ENCODE measurements at regions not wholly inside any gene's neighbourhood (a gene's known extent, or its start where the extent isn't known, plus 50 kb on each side); places are given as distances from the start of the nearest gene placed in this dataset.

GRCh38 chr10:83562381-83562780, 576.9 kb upstream of the GHITM start:
- Histone ChIP-seq H3K4me3 (replicated peaks in 1 of 2; ENCODE audit: low read depth in 1 of 2, low read length in 2 of 2) (no peak overlapping the region), H3K27ac (ENCODE audit: low read depth, low read length) (no peak overlapping the region), H3K9me3 (ENCODE audit: control insufficient read depth in 1 of 2, insufficient read depth in 1 of 2, low read depth in 1 of 2, low read length in 2 of 2) (peaks cover 11 to 19% of the 10 kb centered on the region in 2 experiments; a peak in 2 of 4 replicates), H3K79me2 (ENCODE audit: insufficient read depth, low read length) (no peaks in the 10 kb centered on the region), H3K9me2 (ENCODE audit: insufficient read depth) (no peaks in the 10 kb centered on the region), H3K27me3 (ENCODE audit: insufficient read depth, low read length) (no peaks in the 10 kb centered on the region), H3K4me1 (ENCODE audit: control insufficient read depth in 1 of 2, insufficient read depth in 2 of 2, low read length in 2 of 2) (no peaks in the 10 kb centered on the region), H4K20me1 (ENCODE audit: insufficient read depth) (no peaks in the 10 kb centered on the region), H2AFZ (ENCODE audit: low read depth, low read length, poor library complexity, severe bottlenecking) (no peak overlapping the region), H3K4me2 (ENCODE audit: low read length) (no peak overlapping the region), H3K9ac (ENCODE audit: low read length) (no peak overlapping the region), H3K36me3 (ENCODE audit: control insufficient read depth in 1 of 2, insufficient read depth in 2 of 2, low read length in 2 of 2) (no peaks in the 10 kb centered on the region)
- POLR2A ChIA-PET: no interaction called here
- intact Hi-C loops (cut with micrococcal nuclease): no loop called here
- ATAC-seq (no peak), DNase-seq (ENCODE audit: low read depth, low spot score) (no peak)
- CTCF ChIA-PET: no interaction called here
- TF ChIP-seq POLR2AphosphoS5 (IDR thresholded peaks at IDR 0.05; ENCODE audit: low read depth, low read length): no peak
- TF ChIP-seq POLR2A (IDR thresholded peaks at IDR 0.05; ENCODE audit: borderline replicate concordance, extremely low read depth, insufficient read depth, insufficient read length): no peak
- TF ChIP-seq CTCF (IDR thresholded peaks at IDR 0.05 in 2 of 3, conservative IDR thresholded peaks at IDR 0.05 in 1 of 3; ENCODE audit: borderline replicate concordance in 1 of 3, insufficient read depth in 1 of 3, low read depth in 2 of 3, low read length in 2 of 3): no peak
- no peak for TF ChIP-seq MAX (IDR thresholded peaks at IDR 0.05)
- no peak for TF ChIP-seq ZFX (IDR thresholded peaks at IDR 0.05)
- no peak for TF ChIP-seq CEBPB (IDR thresholded peaks at IDR 0.05; ENCODE audit: low read depth)
- no peak for TF ChIP-seq EGR1 (IDR thresholded peaks at IDR 0.05; ENCODE audit: low read depth)
- TF ChIP-seq ZBTB33 (IDR thresholded peaks at IDR 0.05; ENCODE audit: extremely low read depth, insufficient replicate concordance, low read length): no peak
- TF ChIP-seq RAD21 (IDR thresholded peaks at IDR 0.05; ENCODE audit: low read depth): no peak
- no peak for TF ChIP-seq JUND (IDR thresholded peaks at IDR 0.05)
- TF ChIP-seq TCF7L2 (IDR thresholded peaks at IDR 0.05; ENCODE audit: borderline replicate concordance, extremely low read depth, insufficient read depth, insufficient read length): no peak
- TF ChIP-seq ELF1 (IDR thresholded peaks at IDR 0.05; ENCODE audit: borderline replicate concordance, low read depth): no peak
- no peak for TF ChIP-seq SRF (IDR thresholded peaks at IDR 0.05; ENCODE audit: low read depth)
- no peak for TF ChIP-seq SP1 (IDR thresholded peaks at IDR 0.05; ENCODE audit: low read depth)
- BruUV-seq (replicated peaks): no TSS peak
- RAD21 ChIA-PET (ENCODE audit: low non-redundant PET in 1 of 2, low total read pairs in 2 of 2, uncharacterized antibody in 2 of 2, unreplicated experiment in 2 of 2): no interaction called here

All from HCT116 (cell line).